GM18907 (cell line): ENCODE measurements at regions not wholly inside any gene's neighbourhood (a gene's known extent, or its start where the extent isn't known, plus 50 kb on each side); places are given as distances from the start of the nearest gene placed in this dataset.

ENCODE experiments used
- ATAC-seq: cut with Tn5 transposase; IDR thresholded peaks from one replicate; pipeline ENCODE4 v1.9.1; 2021; ENCODE audit warnings: mild to moderate bottlenecking, moderate library complexity; ENCODE audit not compliant: unreplicated experiment

DNA sequence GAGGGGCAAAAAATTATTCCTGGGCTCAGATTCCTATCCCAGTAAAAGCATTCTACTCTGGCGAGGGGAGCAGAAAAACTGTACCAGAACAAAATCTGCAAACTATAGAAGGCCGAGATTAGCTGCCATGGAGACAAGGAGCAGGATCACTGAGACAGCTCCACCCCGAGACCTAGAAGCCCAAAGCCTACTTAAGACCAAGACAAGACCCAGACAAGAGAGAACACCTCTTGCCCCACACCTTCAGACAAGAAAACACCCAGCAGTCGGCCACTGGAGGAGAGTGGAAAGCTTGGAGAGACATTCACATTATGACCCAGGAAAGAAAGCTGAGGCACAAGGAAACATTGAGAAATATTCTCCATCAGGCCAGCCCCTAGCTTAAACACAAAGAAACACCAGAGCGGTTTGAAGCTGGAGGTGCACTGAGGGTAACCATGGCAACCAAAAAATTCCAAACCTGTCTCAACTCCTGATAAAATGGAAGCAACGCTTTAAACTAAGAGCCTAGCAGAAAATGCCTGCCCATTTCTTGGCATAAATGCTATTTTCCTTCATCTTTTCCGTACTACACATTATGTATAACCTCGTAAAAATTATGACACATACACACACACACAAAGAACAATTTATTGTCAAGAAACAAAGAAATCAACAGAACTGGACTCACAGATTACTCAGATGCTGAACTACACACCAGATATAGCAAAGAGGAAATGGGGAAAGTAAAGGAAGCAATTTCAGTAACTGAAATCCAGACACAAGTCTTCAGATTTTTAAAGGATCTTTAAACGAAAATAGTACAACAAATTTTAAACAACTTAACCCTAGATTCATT lies 53.8 kb upstream of the FTMT start:
- ATAC-seq: no peak
